SW 1271 (cell line): ENCODE measurements at regions not wholly inside any gene's neighbourhood (a gene's known extent, or its start where the extent isn't known, plus 50 kb on each side); places are given as distances from the start of the nearest gene placed in this dataset.
"Not testable (repeated sequence)": the region's sequence is repeated elsewhere in the genome, so short reads cannot be mapped to it uniquely, and the experiment has no call there.

ENCODE experiments used
- DNase-seq, 2 experiments: peaks; one replicate each; lab custom pipeline; 2025; lab: John Stamatoyannopoulos, UW

DNA sequence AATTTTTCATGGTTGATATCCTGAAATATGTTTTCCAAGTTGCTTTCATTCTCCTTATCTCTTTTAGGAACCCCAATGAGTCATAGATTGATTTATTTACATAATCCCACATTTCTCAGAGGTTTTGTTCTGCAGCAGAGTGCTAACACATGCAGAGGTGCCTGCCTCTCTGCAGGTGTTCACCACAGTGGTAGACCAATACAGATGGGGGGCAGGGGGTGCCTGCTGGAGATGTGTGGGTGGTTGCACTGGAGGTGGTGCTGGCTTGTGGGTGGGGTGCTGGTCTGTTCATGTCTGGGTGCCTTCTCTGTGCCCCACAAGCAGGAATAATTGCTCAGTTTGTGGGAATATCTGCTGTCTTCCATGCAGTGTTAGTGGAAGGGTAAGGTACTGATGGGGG lies 131.1 kb downstream of the JRKL start:
- no peak for DNase-seq

DNA sequence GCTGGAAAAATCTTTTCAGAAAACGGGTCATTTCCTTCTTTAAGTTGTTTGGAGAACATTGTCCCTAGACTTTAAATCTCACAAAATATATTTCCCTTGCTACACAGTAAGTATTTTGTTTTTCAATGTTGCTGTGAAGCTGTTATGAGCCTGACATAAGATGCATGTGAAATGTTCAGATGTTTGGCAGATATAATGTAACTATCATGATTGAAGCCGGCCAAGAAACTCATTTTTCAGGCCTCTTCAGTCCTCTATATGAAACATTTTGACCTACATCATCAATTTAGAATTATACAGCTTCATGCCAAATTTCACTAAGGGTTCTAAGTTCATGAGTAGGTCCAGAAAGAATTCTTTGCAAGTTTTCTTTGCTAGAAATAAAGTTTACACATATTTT lies 133.8 kb downstream of the JRKL start:
- DNase-seq = no peak

DNA sequence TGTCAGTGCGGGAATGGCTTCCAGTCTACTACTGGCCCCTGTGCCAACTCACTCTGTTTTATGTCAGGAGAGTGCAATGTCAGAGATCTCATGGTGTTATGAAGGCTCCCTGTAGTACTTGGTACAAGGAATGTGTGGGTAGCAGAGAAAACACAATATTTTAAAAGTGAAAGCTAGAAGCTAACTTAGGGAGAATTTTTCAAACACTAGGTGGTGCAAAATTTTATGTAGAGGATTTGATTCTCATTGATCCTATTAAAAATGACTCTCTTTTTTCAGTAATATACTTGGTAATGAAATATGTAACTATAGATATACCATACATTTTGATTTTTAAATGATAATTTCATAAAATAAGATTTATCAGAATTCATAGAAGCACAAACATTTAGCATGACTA lies 134.7 kb downstream of the JRKL start:
- peak in 1 of 2 experiments; percentile 21 for DNase-seq

- no peak for DNase-seq
Measured at GRCh38 chr11:96530473-96530872, 140.7 kb downstream of the JRKL start.

GRCh38 chr11:96538104-96538503 lies 148.3 kb downstream of the JRKL start:
- no peak for DNase-seq

- no peak for DNase-seq
Measured at GRCh38 chr11:96538622-96539021, 148.8 kb downstream of the JRKL start.

- DNase-seq = no peak
Measured at GRCh38 chr11:96540875-96541274, 151.1 kb downstream of the JRKL start.

DNA sequence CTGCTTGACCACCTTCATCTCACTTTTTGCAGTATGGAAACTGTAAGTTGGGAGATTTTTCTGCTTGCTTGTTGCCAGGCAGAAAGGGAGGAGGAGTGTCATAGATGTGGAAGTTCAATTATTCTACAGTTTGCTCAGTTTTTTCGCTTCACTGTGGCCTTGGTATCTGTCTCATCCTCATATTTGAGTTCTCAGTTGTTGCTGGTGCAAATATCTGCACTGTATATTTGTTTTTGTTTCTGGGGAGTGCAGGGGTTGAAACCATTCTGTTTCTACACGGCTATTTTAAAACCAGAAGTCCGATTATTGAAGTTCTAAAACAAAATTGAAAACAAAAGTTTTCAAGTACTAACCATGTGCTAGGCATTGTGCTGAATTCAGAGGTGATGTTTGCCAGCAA lies 153.4 kb downstream of the JRKL start:
- no peak for DNase-seq

GRCh38 chr11:96545192-96545591 lies 155.4 kb downstream of the JRKL start:
- DNase-seq = not testable (repeated sequence)

GRCh38 chr11:96551136-96551535 lies 161.3 kb downstream of the JRKL start:
- no peak for DNase-seq

DNA sequence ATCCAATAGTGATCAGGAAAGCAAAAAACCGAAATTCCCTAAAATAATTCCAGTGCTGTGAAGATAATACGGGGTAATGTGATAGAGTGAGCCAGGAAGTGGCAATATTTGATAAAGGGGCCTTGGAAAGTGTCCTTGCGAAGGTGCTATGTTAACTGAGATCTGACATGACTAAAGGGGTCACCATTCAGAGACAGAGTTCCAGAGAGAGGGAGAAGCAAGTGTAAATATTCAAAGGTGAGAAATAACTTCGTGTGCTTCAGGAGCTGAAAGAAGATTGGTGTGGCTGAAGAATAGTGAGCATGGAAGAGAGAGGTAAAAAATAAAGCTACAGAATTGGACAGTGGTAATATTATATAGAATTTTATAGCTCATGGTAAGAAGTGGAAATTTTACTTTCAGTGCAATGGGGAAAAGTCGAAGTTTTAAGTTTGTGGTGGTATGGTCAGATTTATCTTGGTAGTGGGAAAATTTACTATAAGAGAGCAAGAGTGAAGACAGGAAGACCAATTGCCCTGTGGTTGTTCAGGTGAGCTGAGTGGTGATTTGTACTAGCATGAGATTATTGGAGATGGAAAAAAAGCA lies 164.5 kb downstream of the JRKL start:
- no peak for DNase-seq

- DNase-seq = not testable (repeated sequence)
Measured at GRCh38 chr11:96555826-96556225, 166.0 kb downstream of the JRKL start.

- not testable (repeated sequence) for DNase-seq
Measured at GRCh38 chr11:96560727-96561126, 170.9 kb downstream of the JRKL start.

DNA sequence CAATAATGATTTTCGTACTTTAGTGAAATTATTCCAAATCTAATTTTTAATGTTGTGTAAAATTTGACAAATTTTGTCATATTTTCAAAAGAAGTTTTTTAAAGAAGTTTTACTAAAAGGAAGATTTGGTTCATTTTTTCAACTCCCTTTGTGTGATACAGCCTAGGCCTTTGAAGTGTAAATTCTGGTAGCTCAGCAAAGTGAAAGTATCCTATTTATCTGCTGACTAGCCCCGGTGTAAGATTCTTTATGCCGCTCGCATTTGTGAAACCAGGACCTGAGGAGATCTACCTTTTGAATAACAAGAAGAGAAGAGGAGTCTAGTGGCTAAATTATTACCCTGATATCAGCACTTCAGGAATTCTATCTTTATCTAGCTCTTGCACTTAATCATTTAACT lies 177.4 kb downstream of the JRKL start:
- DNase-seq = no peak

DNA sequence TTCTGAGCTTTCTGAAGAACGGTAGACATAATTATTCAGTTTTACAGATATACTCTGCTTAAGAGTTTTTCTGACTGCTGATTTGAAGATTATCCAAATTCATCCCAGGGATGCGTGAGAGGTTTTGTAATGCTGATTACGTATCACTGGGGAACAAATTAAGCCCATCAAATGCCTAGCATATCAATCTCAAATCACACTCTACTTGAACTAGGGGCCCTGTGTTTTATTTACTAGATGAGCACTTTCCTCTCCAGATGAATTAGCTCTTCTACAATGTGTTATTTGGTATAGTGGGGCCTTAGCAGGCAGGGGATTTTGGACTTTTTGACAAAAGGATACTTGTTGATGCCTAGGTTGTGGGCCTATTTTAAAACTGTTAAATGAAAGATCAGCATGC lies 177.9 kb downstream of the JRKL start:
- no peak for DNase-seq

DNA sequence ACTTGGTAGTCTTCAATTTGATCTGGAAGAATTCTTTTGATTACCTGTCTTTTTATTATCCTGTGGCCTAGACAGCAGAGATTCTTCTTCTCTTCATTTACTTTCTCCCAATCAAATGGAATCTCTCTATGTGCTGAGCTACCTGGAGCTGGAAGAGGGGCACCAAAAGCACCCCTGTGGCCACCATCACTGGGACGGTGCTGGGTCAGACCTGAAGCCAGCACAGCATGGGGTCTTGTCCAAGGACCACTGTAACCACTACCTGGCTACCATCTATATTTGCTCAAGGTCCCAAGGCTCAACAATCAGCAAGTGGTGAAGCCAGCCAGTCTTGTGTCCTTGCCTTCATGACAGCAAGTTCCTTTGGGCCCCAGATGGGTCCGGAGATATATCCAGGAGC lies 186.6 kb downstream of the JRKL start:
- DNase-seq = no peak

DNA sequence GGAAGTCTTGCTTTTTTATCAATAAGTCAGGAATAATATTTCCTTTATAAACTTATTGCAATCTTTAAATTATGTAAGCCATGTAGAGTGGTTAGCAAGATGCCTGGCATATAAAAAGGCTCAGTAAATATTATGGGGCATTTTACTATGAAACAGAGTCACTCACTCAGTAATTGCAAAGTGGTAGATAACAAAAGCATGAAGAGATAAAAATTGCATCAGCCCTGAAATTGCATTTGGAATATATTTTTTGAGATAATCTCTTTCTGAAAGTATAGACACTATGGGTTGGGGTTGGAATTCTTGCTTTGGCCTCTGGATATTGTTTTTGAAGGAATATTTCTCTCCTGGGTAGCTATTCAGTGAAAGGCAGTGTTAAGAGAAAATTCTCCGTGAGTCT lies 188.6 kb downstream of the JRKL start:
- DNase-seq = no peak

- DNase-seq = no peak
Measured at GRCh38 chr11:96579656-96580055, 189.8 kb downstream of the JRKL start.

DNA sequence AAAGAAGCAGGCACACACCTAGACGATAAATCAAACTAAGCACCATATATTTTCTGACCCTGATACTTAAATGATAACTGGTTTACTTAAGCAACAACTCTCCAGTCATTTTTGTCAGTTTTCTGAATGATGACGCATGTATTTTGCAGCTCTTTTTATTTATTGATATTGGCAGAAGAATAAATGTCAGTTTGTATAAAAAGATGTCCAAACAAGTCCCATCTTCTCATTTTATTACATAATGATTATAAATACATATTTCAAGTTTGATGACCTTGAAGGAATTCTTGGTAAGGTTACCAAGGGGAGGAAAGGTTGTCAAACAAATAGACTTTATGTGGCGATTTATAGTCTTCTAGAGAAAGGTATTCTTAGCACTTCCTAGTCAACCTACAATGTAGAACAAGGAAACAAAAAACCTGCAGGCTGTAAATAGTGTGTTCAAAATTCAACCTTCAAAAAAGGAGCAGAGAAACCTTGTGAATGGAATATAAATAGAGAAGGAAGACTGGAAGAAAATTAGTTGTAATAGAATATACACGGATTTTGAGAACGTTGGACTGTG lies 190.7 kb downstream of the JRKL start:
- DNase-seq = no peak

- not testable (repeated sequence) for DNase-seq
Measured at GRCh38 chr11:96585944-96586880, 196.4 kb downstream of the JRKL start.

- not testable (repeated sequence) for DNase-seq
Measured at GRCh38 chr11:96588793-96589192, 199.0 kb downstream of the JRKL start.

DNA sequence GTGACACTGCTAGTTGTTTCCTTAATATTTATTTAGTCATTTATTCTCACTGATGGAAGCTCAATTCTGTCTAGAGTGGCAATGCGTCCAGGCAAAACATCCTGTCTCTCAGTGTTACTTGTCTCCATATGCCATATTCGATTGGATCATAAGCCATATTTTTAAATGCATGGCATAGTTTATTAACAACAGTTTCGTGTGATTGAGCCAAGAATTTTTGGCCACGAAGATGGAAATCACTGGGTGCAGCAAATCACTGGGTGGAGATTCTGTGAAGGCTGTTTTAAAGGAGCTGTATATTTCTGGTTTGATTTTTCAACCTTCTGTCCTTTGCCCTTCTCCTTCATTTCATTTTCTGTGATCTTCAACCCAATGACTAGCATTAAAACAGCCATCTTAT lies 205.2 kb downstream of the JRKL start:
- DNase-seq = no peak

DNA sequence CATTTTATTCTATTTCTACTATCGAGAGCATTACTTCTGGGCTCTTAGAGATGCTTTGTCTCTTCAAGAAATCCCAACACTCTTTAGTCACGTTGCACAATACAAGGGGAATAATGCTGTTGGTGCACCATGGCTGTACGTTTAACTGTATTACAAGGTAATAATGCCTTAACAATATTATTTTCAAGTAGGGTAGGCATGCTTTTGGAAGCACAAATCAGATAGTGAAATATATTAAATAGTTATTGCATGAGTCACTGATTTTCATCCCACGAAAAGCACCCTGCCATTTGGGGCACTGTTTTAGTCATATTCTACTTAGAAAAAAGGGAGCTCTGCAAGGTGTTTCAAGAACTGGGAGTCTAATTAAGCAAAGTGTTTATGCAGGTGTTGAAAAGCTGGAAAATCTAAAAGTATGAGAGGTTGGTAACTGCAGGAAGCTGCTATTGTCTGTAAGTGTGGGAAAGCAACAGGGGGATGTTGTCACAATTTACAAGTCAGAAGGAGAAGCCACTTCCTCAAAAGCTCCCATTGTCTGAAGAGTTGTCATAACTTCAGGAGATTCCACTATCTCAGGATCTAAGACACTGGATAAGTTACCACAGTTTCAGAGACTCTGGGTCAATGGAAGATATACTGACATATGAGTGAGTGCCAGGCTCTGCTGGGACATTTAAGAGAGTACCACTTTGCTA lies 218.2 kb downstream of the JRKL start:
- no peak for DNase-seq
